ENCODE measurements at regions not wholly inside any gene's neighbourhood (a gene's known extent, or its start where the extent isn't known, plus 50 kb on each side); places are given as distances from the start of the nearest gene placed in this dataset.

GRCh38 chr11:111091321-111091938 lies 154.1 kb upstream of the POU2AF2 start:
- no peak for DNase-seq (ENCODE audit: low read depth, low spot score)
- intact Hi-C loops (cut with micrococcal nuclease) = no loop called here
- CTCF ChIA-PET = no interaction called here

More at GRCh38 chr11:111091321-111091938, 154.1 kb upstream of the POU2AF2 start:
- Histone ChIP-seq H3K4me1 (ENCODE audit: control insufficient read depth in 1 of 2, insufficient read depth in 2 of 2, low read length in 2 of 2) (no peaks in the 10 kb centered on the region), H3K27ac (ENCODE audit: low read depth, low read length) (no peak overlapping the region), H3K4me2 (ENCODE audit: low read length) (no peak overlapping the region), H3K4me3 (replicated peaks in 1 of 2; ENCODE audit: low read depth in 1 of 2, low read length in 2 of 2) (no peak overlapping the region), H3K36me3 (ENCODE audit: control insufficient read depth in 1 of 2, insufficient read depth in 2 of 2, low read length in 2 of 2) (no peaks in the 10 kb centered on the region), H2AFZ (ENCODE audit: low read depth, low read length, poor library complexity, severe bottlenecking) (no peak overlapping the region), H3K27me3 (ENCODE audit: insufficient read depth, low read length) (peaks cover 28% of the 10 kb centered on the region), H4K20me1 (ENCODE audit: insufficient read depth) (no peaks in the 10 kb centered on the region), H3K9me3 (ENCODE audit: control insufficient read depth in 1 of 2, insufficient read depth in 1 of 2, low read depth in 1 of 2, low read length in 2 of 2) (no peaks in the 10 kb centered on the region), H3K79me2 (ENCODE audit: insufficient read depth, low read length) (no peaks in the 10 kb centered on the region), H3K9ac (ENCODE audit: low read length) (no peak overlapping the region), H3K9me2 (ENCODE audit: insufficient read depth) (no peaks in the 10 kb centered on the region)
- ATAC-seq = no peak
- no TSS peak for BruUV-seq (replicated peaks)
- no peak for TF ChIP-seq EZH2 (IDR thresholded peaks at IDR 0.05)
- TF ChIP-seq JUND (IDR thresholded peaks at IDR 0.05) = no peak
- TF ChIP-seq SRF (IDR thresholded peaks at IDR 0.05; ENCODE audit: low read depth) = no peak
- no peak for TF ChIP-seq REST (IDR thresholded peaks at IDR 0.05; ENCODE audit: low read depth)
- no peak for TF ChIP-seq POLR2A (IDR thresholded peaks at IDR 0.05; ENCODE audit: borderline replicate concordance, extremely low read depth, insufficient read depth, insufficient read length)
- no peak for TF ChIP-seq ZNF274 (IDR thresholded peaks at IDR 0.05; ENCODE audit: low read depth, low read length)
- no peak for TF ChIP-seq CEBPB (IDR thresholded peaks at IDR 0.05; ENCODE audit: low read depth)
- TF ChIP-seq FOSL1 (IDR thresholded peaks at IDR 0.05; ENCODE audit: low read depth) = no peak
- TF ChIP-seq TCF7L2 (IDR thresholded peaks at IDR 0.05; ENCODE audit: borderline replicate concordance, extremely low read depth, insufficient read depth, insufficient read length) = no peak
- no peak for TF ChIP-seq CBX3 (IDR thresholded peaks at IDR 0.05; ENCODE audit: low read depth)
- no peak for TF ChIP-seq POLR2AphosphoS5 (IDR thresholded peaks at IDR 0.05; ENCODE audit: low read depth, low read length)
- TF ChIP-seq ZFX (IDR thresholded peaks at IDR 0.05) = no peak
- no peak for TF ChIP-seq EGR1 (IDR thresholded peaks at IDR 0.05; ENCODE audit: low read depth)
- ChIA-PET POLR2A (no interaction called here), RAD21 (ENCODE audit: low non-redundant PET in 1 of 2, low total read pairs in 2 of 2, uncharacterized antibody in 2 of 2, unreplicated experiment in 2 of 2) (no interaction called here)
